Neural progenitor cell (in vitro differentiated cells): ENCODE measurements at regions not wholly inside any gene's neighbourhood (a gene's known extent, or its start where the extent isn't known, plus 50 kb on each side); places are given as distances from the start of the nearest gene placed in this dataset.

Experiments
- DNase-seq: peaks from one replicate; pipeline ENCODE4 v3.0.0-alpha.2; 2016; ENCODE audit warnings: low spot score
- H2AFZ ChIP-seq: fragments of 200-600 bp; sonication (generic); replicated peaks from 2 replicates; pipeline ENCODE4 v1.6.1; 2016; ENCODE audit warnings: antibody characterized with exemption
- H3F3A ChIP-seq: fragments of 200-600 bp; sonication (generic); 2 replicates; pipeline ENCODE4 v1.6.1; 2016; ENCODE audit warnings: antibody characterized with exemption, low read depth
- H3K27ac ChIP-seq: fragments of 200-600 bp; sonication (generic); 2 replicates; pipeline ENCODE4 v1.5.1; 2016; ENCODE audit warnings: mild to moderate bottlenecking
- H3K27me3 ChIP-seq: fragments of 200-600 bp; sonication (generic); 2 replicates; pipeline ENCODE4 v1.6.1; 2016; ENCODE audit warnings: mild to moderate bottlenecking, moderate library complexity
- H3K36me3 ChIP-seq: fragments of 200-600 bp; sonication (generic); 2 replicates; pipeline ENCODE4 v1.5.1; 2016
- H3K4me1 ChIP-seq: fragments of 200-600 bp; sonication (generic); 2 replicates; pipeline ENCODE4 v1.6.1; 2016; ENCODE audit warnings: mixed run types
- H3K4me2 ChIP-seq: fragments of 200-600 bp; sonication (generic); 2 replicates; pipeline ENCODE4 v1.6.1; 2016
- H3K4me3 ChIP-seq: fragments of 200-600 bp; sonication (generic); 2 replicates; pipeline ENCODE4 v1.5.1; 2016
- H3K79me2 ChIP-seq: fragments of 200-600 bp; sonication (generic); 2 replicates; pipeline ENCODE4 v1.6.1; 2016; ENCODE audit warnings: low read depth
- H3K9ac ChIP-seq: fragments of 200-600 bp; sonication (generic); 2 replicates; pipeline ENCODE4 v1.6.1; 2016
- H3K9me3 ChIP-seq: fragments of 200-600 bp; sonication (generic); 2 replicates; pipeline ENCODE4 v1.5.1; 2016; ENCODE audit warnings: low read depth
- H4K20me1 ChIP-seq: fragments of 200-600 bp; sonication (generic); 2 replicates; pipeline ENCODE4 v1.6.1; 2016; ENCODE audit warnings: low read depth
- H3K27ac Mint-ChIP-seq: 3 replicates; pipeline ENCODE4 v1.8.0; 2021; ENCODE audit warnings: mixed read lengths
- H3K27me3 Mint-ChIP-seq: 2 replicates; pipeline ENCODE4 v1.8.0; 2022; ENCODE audit warnings: low read depth, mild to moderate bottlenecking, inconsistent platforms, moderate library complexity, mixed read lengths; ENCODE audit not compliant: insufficient read depth
- H3K36me3 Mint-ChIP-seq: 3 replicates; pipeline ENCODE4 v1.8.0; 2021; ENCODE audit warnings: mixed read lengths
- H3K4me1 Mint-ChIP-seq: 3 replicates; pipeline ENCODE4 v1.8.0; 2021; ENCODE audit warnings: mixed read lengths
- H3K4me3 Mint-ChIP-seq: 3 replicates; pipeline ENCODE4 v1.8.0; 2021; ENCODE audit warnings: mild to moderate bottlenecking, moderate library complexity, mixed read lengths
- H3K9me3 Mint-ChIP-seq: 3 replicates; pipeline ENCODE4 v1.8.0; 2020; ENCODE audit warnings: mixed read lengths
- EZH2 ChIP-seq: fragments of 200-600 bp; sonication (generic); IDR thresholded peaks from 2 replicates; pipeline ENCODE4 v1.6.1; 2017; ENCODE audit warnings: antibody characterized with exemption, mild to moderate bottlenecking, moderate library complexity
- EZH2phosphoT487 ChIP-seq: fragments of 200-600 bp; sonication (generic); IDR thresholded peaks from 2 replicates; pipeline ENCODE4 v1.6.1; 2017; ENCODE audit warnings: antibody characterized with exemption
- TF ChIP-seq, protein P1 (sequence below): fragments of 200-600 bp; sonication (generic); IDR thresholded peaks from 2 replicates; pipeline ENCODE4 v1.5.1; 2017; ENCODE audit warnings: antibody characterized with exemption, mild to moderate bottlenecking

DNA sequence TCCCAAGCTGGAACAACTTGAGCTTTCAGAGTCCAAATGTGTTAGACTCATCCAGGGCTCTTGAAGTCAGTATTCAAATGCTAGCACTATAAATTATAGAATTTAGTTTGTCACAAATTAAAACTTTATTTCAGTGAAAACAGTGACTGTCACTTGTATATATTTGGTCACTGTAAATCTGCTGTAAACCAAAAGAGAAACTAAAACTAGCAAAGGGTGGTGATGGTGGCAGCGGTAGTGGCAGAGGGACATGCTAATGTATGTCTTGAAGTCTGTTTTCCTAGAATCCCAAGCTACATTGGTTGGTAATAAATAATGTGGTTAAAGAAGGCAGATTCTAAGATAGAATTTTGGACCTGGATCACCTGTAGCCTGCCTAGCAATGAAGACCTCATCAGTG is 140.4 kb upstream of the CENPW start:
- H3K36me3 ChIP-seq = no peaks in the 10 kb centered on the region
- Mint-ChIP-seq H3K27me3 (peaks cover 3% of the 10 kb centered on the region), H3K4me1 (peaks cover 15% of the 10 kb centered on the region), H3K9me3 (peaks cover 2% of the 10 kb centered on the region), H3K4me3 (no peak overlapping the region), H3K27ac (no peak overlapping the region), H3K36me3 (no peaks in the 10 kb centered on the region)
- DNase-seq = no peak
- no peak overlapping the region for H3K9ac ChIP-seq
- no peak for TF ChIP-seq EZH2phosphoT487
- no peak for TF ChIP-seq EZH2
- TF ChIP-seq, protein P1, sequence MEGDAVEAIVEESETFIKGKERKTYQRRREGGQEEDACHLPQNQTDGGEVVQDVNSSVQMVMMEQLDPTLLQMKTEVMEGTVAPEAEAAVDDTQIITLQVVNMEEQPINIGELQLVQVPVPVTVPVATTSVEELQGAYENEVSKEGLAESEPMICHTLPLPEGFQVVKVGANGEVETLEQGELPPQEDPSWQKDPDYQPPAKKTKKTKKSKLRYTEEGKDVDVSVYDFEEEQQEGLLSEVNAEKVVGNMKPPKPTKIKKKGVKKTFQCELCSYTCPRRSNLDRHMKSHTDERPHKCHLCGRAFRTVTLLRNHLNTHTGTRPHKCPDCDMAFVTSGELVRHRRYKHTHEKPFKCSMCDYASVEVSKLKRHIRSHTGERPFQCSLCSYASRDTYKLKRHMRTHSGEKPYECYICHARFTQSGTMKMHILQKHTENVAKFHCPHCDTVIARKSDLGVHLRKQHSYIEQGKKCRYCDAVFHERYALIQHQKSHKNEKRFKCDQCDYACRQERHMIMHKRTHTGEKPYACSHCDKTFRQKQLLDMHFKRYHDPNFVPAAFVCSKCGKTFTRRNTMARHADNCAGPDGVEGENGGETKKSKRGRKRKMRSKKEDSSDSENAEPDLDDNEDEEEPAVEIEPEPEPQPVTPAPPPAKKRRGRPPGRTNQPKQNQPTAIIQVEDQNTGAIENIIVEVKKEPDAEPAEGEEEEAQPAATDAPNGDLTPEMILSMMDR = no peak
- peaks cover 4% of the 10 kb centered on the region for H3F3A ChIP-seq
- no peaks in the 10 kb centered on the region for H4K20me1 ChIP-seq
- peaks cover 17% of the 10 kb centered on the region for H3K4me1 ChIP-seq
- H3K27me3 ChIP-seq = no peaks in the 10 kb centered on the region
- H3K4me2 ChIP-seq = no peak overlapping the region
- H2AFZ ChIP-seq = no peak overlapping the region
- H3K27ac ChIP-seq = no peak overlapping the region
- H3K79me2 ChIP-seq = no peaks in the 10 kb centered on the region
- H3K9me3 ChIP-seq = no peaks in the 10 kb centered on the region
- H3K4me3 ChIP-seq = no peak overlapping the region

DNA sequence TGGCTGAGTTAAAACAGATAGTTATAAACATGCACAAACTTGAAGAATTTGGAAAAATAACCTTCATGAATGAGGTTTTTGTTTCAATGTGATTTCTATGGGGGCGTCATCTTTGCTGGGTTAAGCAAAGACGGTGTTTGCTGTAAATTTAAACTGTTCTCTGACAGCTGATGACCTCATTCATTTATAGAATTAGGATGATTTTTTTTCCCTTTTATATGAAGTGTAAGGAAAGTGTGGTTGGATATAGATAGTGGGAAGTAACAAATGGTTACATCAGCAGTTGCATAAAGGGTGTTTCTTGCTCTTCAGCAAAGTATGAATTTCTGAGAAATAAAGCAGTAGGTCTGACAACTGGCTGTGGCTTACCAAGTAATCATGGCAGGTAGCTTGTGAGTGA is 137.2 kb upstream of the CENPW start:
- H3K79me2 ChIP-seq = no peaks in the 10 kb centered on the region
- no peak overlapping the region for H3K4me3 ChIP-seq
- DNase-seq = no peak
- Mint-ChIP-seq H3K9me3 (no peaks in the 10 kb centered on the region), H3K27me3 (peaks cover 5% of the 10 kb centered on the region), H3K4me3 (no peak overlapping the region), H3K27ac (no peak overlapping the region), H3K4me1 (peaks cover 12% of the 10 kb centered on the region), H3K36me3 (no peaks in the 10 kb centered on the region)
- no peak for TF ChIP-seq EZH2
- TF ChIP-seq EZH2phosphoT487 = no peak
- TF ChIP-seq, protein P1 = no peak
- no peaks in the 10 kb centered on the region for H3K36me3 ChIP-seq
- no peak overlapping the region for H2AFZ ChIP-seq
- peaks cover 4% of the 10 kb centered on the region for H3F3A ChIP-seq
- H3K27ac ChIP-seq = no peak overlapping the region
- no peak overlapping the region for H3K4me2 ChIP-seq
- H4K20me1 ChIP-seq = no peaks in the 10 kb centered on the region
- peaks cover 14% of the 10 kb centered on the region for H3K4me1 ChIP-seq
- H3K9me3 ChIP-seq = no peaks in the 10 kb centered on the region
- H3K9ac ChIP-seq = no peak overlapping the region
- H3K27me3 ChIP-seq = no peaks in the 10 kb centered on the region

DNA sequence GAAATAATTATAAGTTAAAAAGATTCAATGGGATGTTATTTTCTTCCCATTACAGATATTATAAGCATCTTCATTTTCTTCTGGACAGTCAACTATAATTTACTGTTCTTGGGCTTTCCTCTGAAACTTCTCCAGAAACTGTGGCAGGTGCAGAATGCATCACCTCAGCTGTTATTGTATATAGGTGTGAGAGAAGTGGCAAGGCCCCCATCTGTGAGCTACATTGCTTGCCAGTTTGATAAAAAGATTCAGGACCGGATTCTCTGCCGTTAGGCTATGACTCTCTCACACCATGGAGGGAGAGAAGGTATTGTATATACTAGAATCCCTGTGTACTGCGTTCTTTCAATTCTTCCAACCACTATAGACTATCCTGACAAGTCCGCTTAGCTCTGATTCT is 135.8 kb upstream of the CENPW start:
- DNase-seq = no peak
- Histone ChIP-seq H3K9me3 (no peaks in the 10 kb centered on the region), H4K20me1 (no peaks in the 10 kb centered on the region), H3K36me3 (no peaks in the 10 kb centered on the region), H3F3A (no peaks in the 10 kb centered on the region), H3K4me3 (no peak overlapping the region), H2AFZ (no peak overlapping the region), H3K79me2 (no peaks in the 10 kb centered on the region), H3K4me1 (peaks cover under 1% of the 10 kb centered on the region), H3K27ac (no peak overlapping the region), H3K27me3 (no peaks in the 10 kb centered on the region), H3K9ac (no peak overlapping the region), H3K4me2 (no peak overlapping the region)
- H3K27ac Mint-ChIP-seq = no peak overlapping the region
- H3K9me3 Mint-ChIP-seq = no peaks in the 10 kb centered on the region
- peaks cover 5% of the 10 kb centered on the region for H3K27me3 Mint-ChIP-seq
- no peak overlapping the region for H3K4me3 Mint-ChIP-seq
- H3K4me1 Mint-ChIP-seq = no peaks in the 10 kb centered on the region
- TF ChIP-seq EZH2phosphoT487 (no peak), EZH2 (no peak)
- TF ChIP-seq, protein P1 = no peak
- H3K36me3 Mint-ChIP-seq = no peaks in the 10 kb centered on the region
